Parathyroid adenoma (tissue), 2 donors: ENCODE measurements at regions not wholly inside any gene's neighbourhood (a gene's known extent, or its start where the extent isn't known, plus 50 kb on each side); places are given as distances from the start of the nearest gene placed in this dataset.

ENCODE experiments used
- H2AFZ ChIP-seq: fragments of 300-600 bp; sonication (generic); one replicate; pipeline ENCODE4 v1.7.0; 2017; ENCODE audit warnings: antibody characterized with exemption, mild to moderate bottlenecking
- H3K27ac ChIP-seq: fragments of 300-600 bp; sonication (generic); one replicate; pipeline ENCODE4 v1.7.0; 2017
- H3K27me3 ChIP-seq: fragments of 300-600 bp; sonication (generic); one replicate; pipeline ENCODE4 v1.7.0; 2017; ENCODE audit warnings: low read length; ENCODE audit not compliant: control insufficient read depth, insufficient read depth
- H3K36me3 ChIP-seq: fragments of 300-600 bp; sonication (generic); one replicate; pipeline ENCODE4 v1.7.0; 2017; ENCODE audit warnings: low read length; ENCODE audit not compliant: control insufficient read depth, insufficient read depth
- H3K4me1 ChIP-seq: fragments of 300-600 bp; sonication (generic); one replicate; pipeline ENCODE4 v1.7.0; 2017; ENCODE audit warnings: control low read depth
- H3K4me2 ChIP-seq: fragments of 300-600 bp; sonication (generic); one replicate; pipeline ENCODE4 v1.7.0; 2017; ENCODE audit warnings: low read length
- H3K4me3 ChIP-seq: fragments of 300-600 bp; sonication (generic); one replicate; pipeline ENCODE4 v1.7.0; 2017; ENCODE audit warnings: low read depth, low read length
- H3K79me2 ChIP-seq: fragments of 300-600 bp; sonication (generic); one replicate; pipeline ENCODE4 v1.7.0; 2017; ENCODE audit warnings: control low read depth
- H3K9ac ChIP-seq: fragments of 300-600 bp; sonication (generic); one replicate; pipeline ENCODE4 v1.7.0; 2017; ENCODE audit warnings: mild to moderate bottlenecking
- H3K9me3 ChIP-seq: fragments of 300-600 bp; sonication (generic); one replicate; pipeline ENCODE4 v1.7.0; 2017; ENCODE audit warnings: low read length; ENCODE audit not compliant: control insufficient read depth
- CTCF ChIP-seq: fragments of 300-600 bp; sonication (generic); IDR thresholded peaks from one replicate; pipeline ENCODE4 v1.7.0; 2017; ENCODE audit warnings: antibody characterized with exemption, mild to moderate bottlenecking
- donor health status: primary hyperparathyroidism.

- H3K36me3 ChIP-seq, result no peaks in the 10 kb centered on the region
- no peaks in the 10 kb centered on the region for H3K27me3 ChIP-seq
- no peaks in the 10 kb centered on the region for H3K4me1 ChIP-seq
- TF ChIP-seq CTCF, result no peak
- H3K4me3 ChIP-seq, result no peak overlapping the region
- no peaks in the 10 kb centered on the region for H3K9me3 ChIP-seq
- no peak overlapping the region for H3K9ac ChIP-seq
- H3K27ac ChIP-seq, result no peak overlapping the region
- no peak overlapping the region for H3K4me2 ChIP-seq
- no peak overlapping the region for H2AFZ ChIP-seq
- H3K79me2 ChIP-seq, result no peaks in the 10 kb centered on the region
Observed at GRCh38 chrX:55326985-55327384, 62.3 kb upstream of the PAGE3 start.

DNA sequence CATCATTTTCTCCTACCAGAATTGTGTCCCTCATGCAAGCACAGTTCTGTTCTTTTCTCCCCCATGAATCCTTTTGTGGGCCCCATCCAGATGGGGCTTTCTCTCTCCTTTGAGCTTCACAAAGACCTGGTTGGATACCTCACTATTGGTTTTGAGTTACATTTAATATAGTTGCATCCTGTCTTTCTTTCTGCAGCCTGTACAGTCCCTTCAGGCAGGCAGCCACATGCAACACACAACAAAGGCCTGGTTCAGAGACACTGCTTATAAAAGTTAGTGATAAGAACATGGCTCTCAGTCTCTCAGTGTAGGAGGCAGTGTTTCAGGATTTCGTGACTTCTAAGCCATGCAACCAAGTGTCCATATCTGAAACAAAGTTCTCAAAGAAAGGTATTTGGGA, 70.6 kb upstream of the PAGE3 start:
- no peak overlapping the region for H2AFZ ChIP-seq
- H3K9ac ChIP-seq, result no peak overlapping the region
- no peaks in the 10 kb centered on the region for H3K9me3 ChIP-seq
- H3K4me3 ChIP-seq, result no peak overlapping the region
- no peaks in the 10 kb centered on the region for H3K36me3 ChIP-seq
- no peak overlapping the region for H3K27ac ChIP-seq
- H3K79me2 ChIP-seq, result no peaks in the 10 kb centered on the region
- no peaks in the 10 kb centered on the region for H3K4me1 ChIP-seq
- no peak overlapping the region for H3K4me2 ChIP-seq
- H3K27me3 ChIP-seq, result no peaks in the 10 kb centered on the region
- no peak for TF ChIP-seq CTCF

DNA sequence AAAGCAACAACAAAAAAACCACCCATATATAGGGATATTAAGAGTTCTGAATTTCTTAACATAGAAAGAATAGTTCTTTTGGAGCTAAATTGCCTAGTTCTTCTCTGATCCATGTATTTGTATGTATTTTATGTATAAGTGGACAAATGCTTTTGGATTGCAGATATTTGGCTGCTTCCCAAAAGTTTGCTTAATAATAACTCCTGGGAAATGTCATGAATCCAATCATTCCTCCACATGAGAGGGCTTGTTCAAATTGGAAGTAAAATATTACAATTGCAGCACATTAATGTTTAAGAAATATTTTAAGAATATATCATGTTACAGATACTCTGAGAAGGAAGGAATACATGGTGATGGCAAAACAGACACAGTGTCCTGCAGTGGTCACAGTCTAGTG, 71.5 kb upstream of the PAGE3 start:
- no peak overlapping the region for H3K4me2 ChIP-seq
- no peak for TF ChIP-seq CTCF
- no peaks in the 10 kb centered on the region for H3K9me3 ChIP-seq
- no peak overlapping the region for H3K4me3 ChIP-seq
- no peaks in the 10 kb centered on the region for H3K79me2 ChIP-seq
- no peaks in the 10 kb centered on the region for H3K27me3 ChIP-seq
- H2AFZ ChIP-seq, result no peak overlapping the region
- no peaks in the 10 kb centered on the region for H3K36me3 ChIP-seq
- no peak overlapping the region for H3K9ac ChIP-seq
- H3K27ac ChIP-seq, result no peak overlapping the region
- H3K4me1 ChIP-seq, result no peaks in the 10 kb centered on the region

- Histone ChIP-seq H3K36me3 (no peaks in the 10 kb centered on the region), H3K27me3 (no peaks in the 10 kb centered on the region), H3K4me2 (no peak overlapping the region), H3K4me1 (no peaks in the 10 kb centered on the region), H3K4me3 (no peak overlapping the region), H3K79me2 (no peaks in the 10 kb centered on the region), H3K9ac (no peak overlapping the region), H2AFZ (no peak overlapping the region), H3K27ac (no peak overlapping the region), H3K9me3 (no peaks in the 10 kb centered on the region)
- TF ChIP-seq CTCF, result no peak
Observed at GRCh38 chrX:55340896-55341433, 76.2 kb upstream of the PAGE3 start.
